ENCODE measurements at regions not wholly inside any gene's neighbourhood (a gene's known extent, or its start where the extent isn't known, plus 50 kb on each side); places are given as distances from the start of the nearest gene placed in this dataset.

DNA sequence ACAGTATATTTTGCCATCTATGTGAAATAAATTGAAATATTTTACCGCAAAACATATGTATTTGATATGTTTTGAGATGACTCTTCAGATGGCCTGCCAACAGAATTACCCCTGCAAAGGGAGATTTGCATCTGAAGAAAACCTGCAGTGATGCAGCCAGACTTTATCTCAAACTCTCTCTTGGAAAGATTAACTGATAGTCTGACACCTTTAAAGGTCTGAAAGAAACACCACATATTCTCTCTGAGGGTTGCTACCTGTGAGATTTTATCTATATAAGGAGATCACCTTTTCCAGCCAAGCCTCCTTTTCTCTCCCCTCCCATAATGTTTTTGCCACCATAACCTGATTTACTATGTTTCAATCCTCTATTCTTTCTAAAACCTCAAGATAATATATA lies 1106.3 kb upstream of the IGFBP7 start:
- Histone ChIP-seq H3K4me3 (no peak overlapping the region), H3K36me3 (no peaks in the 10 kb centered on the region), H3K9me3 (no peaks in the 10 kb centered on the region), H3K4me1 (ENCODE audit: control insufficient read depth in 1 of 2, low read depth in 2 of 2) (no peaks in the 10 kb centered on the region), H3K27me3 (replicated peaks; ENCODE audit: insufficient read depth) (no peaks in the 10 kb centered on the region), H3K27ac (no peak overlapping the region)
- TF ChIP-seq CTCF (IDR thresholded peaks at IDR 0.05): no peak
- no peak for DNase-seq (ENCODE audit: low spot score)
- ATAC-seq (ENCODE audit: insufficient number of reproducible peaks, low FRiP score, low read depth): no peak

GRCh38 chr4:58214376-58214775 lies 1104.2 kb upstream of the IGFBP7 start:
- no peak for ATAC-seq (ENCODE audit: insufficient number of reproducible peaks, low FRiP score, low read depth)
- Histone ChIP-seq H3K27ac (no peak overlapping the region), H3K4me1 (ENCODE audit: control insufficient read depth in 1 of 2, low read depth in 2 of 2) (no peaks in the 10 kb centered on the region)

DNA sequence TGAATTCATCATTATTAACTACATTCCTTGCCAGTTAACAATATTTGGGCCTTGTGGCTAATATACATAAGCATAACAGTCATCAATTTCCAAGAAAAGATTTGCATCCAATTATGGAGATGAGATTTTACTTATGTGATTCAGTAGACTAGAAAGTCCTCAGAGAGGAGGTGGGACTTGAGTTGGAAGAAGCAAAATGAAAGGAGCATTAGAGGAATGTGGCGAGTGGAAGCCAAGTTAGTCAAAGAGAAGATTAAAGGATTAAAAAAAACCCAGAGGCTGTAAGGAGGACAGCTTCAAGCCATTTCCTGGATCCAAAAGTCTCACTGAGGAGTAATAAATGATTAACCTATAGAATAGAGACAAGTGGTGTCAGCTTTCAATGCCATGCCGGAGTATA lies 1099.4 kb upstream of the IGFBP7 start:
- Histone ChIP-seq H3K9me3 (no peaks in the 10 kb centered on the region), H3K27me3 (replicated peaks; ENCODE audit: insufficient read depth) (no peaks in the 10 kb centered on the region), H3K4me1 (ENCODE audit: control insufficient read depth in 1 of 2, low read depth in 2 of 2) (no peaks in the 10 kb centered on the region), H3K36me3 (no peaks in the 10 kb centered on the region), H3K4me3 (no peak overlapping the region), H3K27ac (no peak overlapping the region)
- TF ChIP-seq CTCF (IDR thresholded peaks at IDR 0.05): no peak
- no peak for ATAC-seq (ENCODE audit: insufficient number of reproducible peaks, low FRiP score, low read depth)
- no peak for DNase-seq (ENCODE audit: low spot score)

More at GRCh38 chr4:58214376-58214775, 1104.2 kb upstream of the IGFBP7 start:
- Histone ChIP-seq H3K9me3 (no peaks in the 10 kb centered on the region), H3K27me3 (replicated peaks; ENCODE audit: insufficient read depth) (no peaks in the 10 kb centered on the region), H3K4me3 (no peak overlapping the region), H3K36me3 (no peaks in the 10 kb centered on the region)
- TF ChIP-seq CTCF (IDR thresholded peaks at IDR 0.05): no peak
- DNase-seq (ENCODE audit: low spot score): no peak

- H3K36me3 ChIP-seq: no peaks in the 10 kb centered on the region
- H3K9me3 ChIP-seq: no peaks in the 10 kb centered on the region
- no peaks in the 10 kb centered on the region for H3K4me1 ChIP-seq (ENCODE audit: control insufficient read depth in 1 of 2, low read depth in 2 of 2)
- H3K4me3 ChIP-seq: no peak overlapping the region
- H3K27ac ChIP-seq: no peak overlapping the region
- ATAC-seq (ENCODE audit: insufficient number of reproducible peaks, low FRiP score, low read depth) (no peak), DNase-seq (ENCODE audit: low spot score) (no peak)
- no peak for TF ChIP-seq CTCF (IDR thresholded peaks at IDR 0.05)
- no peaks in the 10 kb centered on the region for H3K27me3 ChIP-seq (replicated peaks; ENCODE audit: insufficient read depth)
Observed at GRCh38 chr4:58209001-58209400, 1098.8 kb upstream of the IGFBP7 start.

DNA sequence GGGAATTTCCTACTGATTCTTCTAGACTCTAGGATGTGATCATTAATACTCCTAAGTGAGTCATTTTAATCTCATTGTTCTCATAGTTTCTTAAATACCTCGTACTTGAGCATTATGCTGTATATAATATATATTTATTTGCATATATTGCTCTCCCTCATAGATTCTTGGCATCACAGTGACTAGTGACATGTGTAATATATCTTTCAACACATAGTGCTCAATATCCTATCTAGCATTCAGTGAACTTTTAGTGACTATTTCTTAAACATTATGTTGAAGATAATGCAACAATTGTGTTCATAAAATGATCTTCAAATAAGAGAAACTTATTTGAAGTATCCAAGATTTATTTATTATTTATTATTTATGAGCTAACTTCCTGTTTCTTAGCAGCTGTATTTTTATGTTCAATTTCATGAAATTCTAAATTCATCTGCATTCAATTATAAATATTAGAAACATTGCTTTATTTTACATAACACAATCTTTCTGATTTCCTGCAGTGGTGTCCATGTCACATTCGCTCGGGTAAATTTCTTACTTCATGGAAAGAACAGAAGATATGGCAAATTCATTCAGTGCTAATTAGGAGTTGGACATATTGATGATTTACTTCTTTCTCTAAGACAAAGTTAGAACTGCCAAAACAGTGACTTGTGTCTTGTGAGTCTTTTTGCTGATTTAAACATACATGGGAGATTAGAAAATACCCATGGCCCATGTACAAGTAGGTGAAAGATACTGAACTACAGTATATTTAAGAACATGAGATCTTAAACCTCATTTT lies 1095.5 kb upstream of the IGFBP7 start:
- Histone ChIP-seq H3K27ac (no peak overlapping the region), H3K9me3 (no peaks in the 10 kb centered on the region), H3K27me3 (replicated peaks; ENCODE audit: insufficient read depth) (no peaks in the 10 kb centered on the region), H3K4me3 (no peak overlapping the region), H3K4me1 (ENCODE audit: control insufficient read depth in 1 of 2, low read depth in 2 of 2) (no peaks in the 10 kb centered on the region), H3K36me3 (no peaks in the 10 kb centered on the region)
- no peak for TF ChIP-seq CTCF (IDR thresholded peaks at IDR 0.05)
- DNase-seq (ENCODE audit: low spot score): no peak
- ATAC-seq (ENCODE audit: insufficient number of reproducible peaks, low FRiP score, low read depth): no peak

All from thoracic aorta (tissue), 2 donors.